HFF-Myc (cell line): ENCODE measurements at regions not wholly inside any gene's neighbourhood (a gene's known extent, or its start where the extent isn't known, plus 50 kb on each side); places are given as distances from the start of the nearest gene placed in this dataset.

Source experiments
- DNase-seq: peaks from one replicate; pipeline ENCODE4 v3.0.0-alpha.2; 2011; ENCODE audit warnings: low read depth; ENCODE audit errors: extremely low read depth
- H3K4me3 ChIP-seq: replicated peaks from 2 replicates; pipeline ENCODE4 v1.5.1; 2011; ENCODE audit warnings: low read depth, mild to moderate bottlenecking, control low read depth, low read length
- CTCF ChIP-seq: IDR thresholded peaks from 2 replicates; pipeline ENCODE4 v1.5.1; 2012; ENCODE audit warnings: mild to moderate bottlenecking, low read depth, low read length, control low read depth; ENCODE audit errors: missing control alignments

DNA sequence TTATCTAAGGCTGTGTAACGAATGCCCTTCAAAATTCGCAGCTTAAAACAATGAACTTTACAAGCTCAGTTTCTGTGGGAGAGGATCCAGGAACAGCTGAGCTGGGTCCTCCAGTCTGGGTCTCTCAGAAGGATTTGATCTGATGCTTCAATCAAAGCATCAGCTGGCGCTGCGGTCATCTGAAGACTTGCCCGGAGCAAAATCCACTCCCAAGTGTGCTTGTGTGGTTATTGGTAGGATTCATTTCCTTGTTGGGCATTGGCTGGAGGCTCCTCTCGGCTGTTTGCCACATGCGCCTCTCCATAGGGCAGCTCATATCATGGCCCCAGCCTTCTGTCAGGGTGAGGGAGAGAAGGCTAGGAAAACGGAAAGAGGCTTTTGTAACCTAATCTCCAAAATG lies 269.3 kb upstream of the CHD6 start:
- no peak for TF ChIP-seq CTCF
- DNase-seq: no peak
- H3K4me3 ChIP-seq: no peak overlapping the region

DNA sequence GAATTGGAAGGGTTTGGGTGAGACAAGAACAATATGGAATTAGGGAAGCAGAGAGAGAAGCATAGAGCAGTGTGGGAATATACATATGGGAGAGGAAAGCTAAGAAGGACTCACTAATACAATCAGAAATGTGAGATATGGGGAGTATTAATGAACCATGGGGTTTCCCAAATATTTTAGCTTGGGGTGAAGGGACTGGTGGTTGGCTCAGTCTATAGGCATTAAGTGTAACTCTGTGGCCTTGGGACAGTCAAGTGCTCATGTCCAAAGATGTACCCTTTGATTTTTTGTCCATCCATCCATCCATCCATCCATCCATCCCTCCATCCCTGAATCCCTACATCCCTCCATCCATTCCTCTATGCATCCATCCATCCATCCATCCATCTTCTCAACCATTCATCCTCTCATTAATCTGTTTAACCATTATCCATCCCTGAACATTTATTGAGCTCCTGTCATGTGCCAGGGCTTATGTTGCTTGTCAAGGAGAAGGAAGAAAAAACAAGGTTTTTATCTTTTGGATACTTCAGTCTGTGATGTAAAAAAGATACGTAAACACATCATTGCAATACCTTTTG lies 263.4 kb upstream of the CHD6 start:
- TF ChIP-seq CTCF: no peak
- no peak for DNase-seq
- no peak overlapping the region for H3K4me3 ChIP-seq

DNA sequence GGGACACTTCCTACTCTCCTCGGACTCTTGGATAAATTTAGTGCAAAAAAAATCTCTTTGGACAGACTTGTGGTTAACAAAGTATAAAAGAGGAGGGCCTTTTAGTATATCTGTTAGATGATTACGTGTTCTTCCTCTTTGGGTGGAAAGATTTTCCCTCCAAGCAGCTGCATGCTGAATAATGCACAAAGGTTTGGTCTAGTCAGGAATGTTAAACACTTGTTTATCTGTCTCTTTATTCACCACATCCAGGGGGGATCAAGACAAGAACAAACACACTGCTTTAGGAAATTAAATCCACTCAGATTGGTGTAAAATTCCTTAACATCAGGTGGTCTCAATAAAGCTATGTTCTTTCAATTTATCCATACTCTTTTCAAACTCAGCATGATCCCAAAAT lies 260.9 kb upstream of the CHD6 start:
- no peak overlapping the region for H3K4me3 ChIP-seq
- DNase-seq: no peak
- no peak for TF ChIP-seq CTCF

DNA sequence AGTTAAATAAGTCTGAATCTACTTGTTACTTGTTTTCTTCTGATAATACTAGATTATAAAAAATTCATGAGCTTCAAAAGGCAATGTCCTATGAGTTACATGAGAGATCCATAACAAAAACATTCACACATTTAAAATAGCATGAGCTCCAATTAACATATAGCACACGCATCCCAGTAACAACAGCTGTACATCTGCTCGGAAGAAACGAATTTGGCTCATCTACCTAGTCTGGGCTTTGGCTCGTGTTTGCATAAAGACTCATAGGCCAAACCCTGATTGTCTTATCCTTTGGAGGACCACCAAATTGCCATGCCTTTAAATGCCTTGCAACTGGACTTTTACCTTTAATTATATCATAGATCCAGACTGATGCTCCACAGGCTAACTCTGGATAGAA lies 259.7 kb upstream of the CHD6 start:
- H3K4me3 ChIP-seq: no peak overlapping the region
- no peak for TF ChIP-seq CTCF
- DNase-seq: no peak

DNA sequence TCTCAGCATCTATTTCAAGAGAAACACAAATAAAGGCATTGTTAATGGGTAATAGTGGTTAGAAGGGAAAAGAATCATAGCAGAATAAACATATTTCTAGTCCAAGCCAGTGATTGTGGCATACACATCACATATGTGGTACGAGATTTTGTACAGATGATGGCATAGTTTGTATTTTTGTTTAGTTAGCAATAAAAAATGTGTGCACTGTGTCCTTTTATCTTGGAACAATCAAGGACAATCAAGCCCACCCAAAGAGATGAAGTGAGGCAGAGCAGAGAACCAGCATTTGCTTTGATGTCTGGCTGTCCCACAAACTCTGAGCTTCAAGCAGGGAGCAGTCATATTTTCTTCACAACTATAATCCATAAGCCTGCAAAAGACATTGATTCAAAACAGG lies 256.5 kb upstream of the CHD6 start:
- TF ChIP-seq CTCF: no peak
- no peak overlapping the region for H3K4me3 ChIP-seq
- no peak for DNase-seq

DNA sequence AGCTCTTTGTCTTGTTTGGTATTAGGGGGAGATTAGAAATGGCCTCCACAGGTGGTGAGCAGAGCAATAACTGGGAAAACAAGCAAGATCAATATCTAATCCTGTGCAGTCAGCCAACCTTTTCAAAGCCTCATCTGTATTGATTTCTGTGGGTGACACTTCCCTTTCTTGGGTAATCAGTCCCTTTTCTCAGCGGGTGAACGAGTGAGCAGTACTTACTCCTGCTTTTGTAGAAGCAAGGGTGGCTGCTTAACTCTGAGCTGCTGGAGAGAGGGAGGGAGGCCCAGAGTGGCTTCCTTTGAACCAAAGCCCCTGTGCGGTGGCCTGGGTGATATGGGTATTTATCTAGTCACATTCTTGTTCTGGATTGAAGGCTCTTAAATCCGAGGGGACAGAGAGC lies 254.8 kb upstream of the CHD6 start:
- TF ChIP-seq CTCF: no peak
- no peak for DNase-seq
- no peak overlapping the region for H3K4me3 ChIP-seq

DNA sequence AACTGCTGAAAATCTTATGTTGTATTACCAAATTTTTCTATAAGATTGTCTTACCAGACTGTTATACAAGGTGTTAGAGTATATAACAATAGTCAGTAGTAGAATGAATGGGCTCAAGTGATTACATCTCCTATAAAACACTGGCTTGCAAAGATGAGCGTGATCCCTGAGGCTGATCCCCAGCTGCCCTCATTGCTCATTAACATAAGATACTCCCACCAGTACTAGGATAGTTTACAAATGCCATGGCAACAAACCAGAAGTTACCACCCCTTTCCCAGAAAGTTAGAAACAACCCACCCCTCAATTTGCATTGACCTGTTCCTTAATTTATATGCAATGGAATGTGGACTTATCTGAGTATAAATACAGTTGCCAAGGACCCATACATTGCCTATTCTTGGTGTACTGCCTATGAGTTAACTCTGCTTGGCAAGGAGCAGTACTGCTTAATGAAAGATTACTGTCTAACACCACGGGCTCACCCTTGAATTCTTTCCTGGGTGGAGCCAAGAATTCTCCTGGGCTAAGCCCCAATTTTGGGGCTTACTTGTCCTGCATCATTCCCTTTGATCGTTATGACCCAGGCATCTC lies 252.8 kb upstream of the CHD6 start:
- no peak for TF ChIP-seq CTCF
- no peak for DNase-seq
- no peak overlapping the region for H3K4me3 ChIP-seq
